Right cardiac atrium (tissue), 5 donors: ENCODE measurements at regions not wholly inside any gene's neighbourhood (a gene's known extent, or its start where the extent isn't known, plus 50 kb on each side); places are given as distances from the start of the nearest gene placed in this dataset.
"Not testable (repeated sequence)": the region's sequence is repeated elsewhere in the genome, so short reads cannot be mapped to it uniquely, and the experiment has no call there.

Source experiments
- ATAC-seq, 2 donors: fragments of 200-7000 bp; cut with Tn5 transposase; one replicate each; pipeline versions ENCODE4 v1.8.0 to v1.9.1; 2020; ENCODE audit warnings: moderate library complexity in 2 of 2, mild to moderate bottlenecking in 1 of 2
- DNase-seq, 3 donors: peaks; one replicate each; pipeline ENCODE4 v3.0.0-alpha.2; 2020
- H3K27ac ChIP-seq: one replicate; pipeline ENCODE4 v1.5.1; 2013; ENCODE audit warnings: mild to moderate bottlenecking, low read length, control low read depth, moderate library complexity
- H3K27me3 ChIP-seq: one replicate; pipeline ENCODE4 v1.6.1; 2013; ENCODE audit not compliant: control insufficient read depth, insufficient read depth
- H3K4me1 ChIP-seq: one replicate; pipeline ENCODE4 v1.6.1; 2013; ENCODE audit warnings: low read length; ENCODE audit not compliant: control insufficient read depth, insufficient read depth
- H3K4me3 ChIP-seq: one replicate; pipeline ENCODE4 v1.5.1; 2013; ENCODE audit warnings: low read length, control low read depth
- H3K9me3 ChIP-seq: one replicate; pipeline ENCODE4 v1.6.1; 2013; ENCODE audit warnings: low read length; ENCODE audit not compliant: control insufficient read depth
- WGBS: extraction: QIAGEN DNeasy Blood & Tissue Kit; methylation state at CpG from one replicate; pipeline ENCODE4 v1.1.7; 2013; 5-methylcytosine and 5-hydroxymethylcytosine counted together
- intact Hi-C, 4 donors: fragments of 100-400 bp; cut with DNase I; formaldehyde crosslinking; loops; one replicate each; pipeline versions ENCODE4 v1.11.0 to v1.14.0; 2022 to 2023
- donor health status: healthy with polysubstance abuse.
- donor health status: DM: no; HTN: yes; CAD: no.
- donor health status: DM: no; HTN: no; CAD: no.
- donor health status: DM: no; HTN: yes; CAD: no; lungs with severe emphysema.
- donor health status: DM: yes; HTN: yes; CAD: no.

DNA sequence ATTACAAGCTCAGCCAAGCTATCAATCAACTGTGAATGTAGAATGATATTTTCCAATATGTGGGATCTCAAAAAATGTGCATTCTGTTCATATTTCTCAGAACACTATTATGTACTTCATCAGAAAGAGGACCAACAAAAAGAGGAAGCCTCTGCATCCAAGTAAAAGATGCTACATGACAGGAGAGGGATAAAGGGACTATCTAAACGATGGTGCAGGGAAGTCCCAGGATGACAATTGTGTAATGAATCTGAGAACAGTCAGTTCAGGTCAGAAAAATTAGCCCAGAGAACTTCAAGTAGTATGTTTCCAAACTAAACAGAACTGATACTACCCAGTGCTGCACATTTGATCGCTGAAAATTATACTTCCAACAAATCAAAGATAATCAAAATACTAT, 127.0 kb downstream of the ZNF330 start:
- no peak for DNase-seq
- H3K9me3 ChIP-seq, result no peaks in the 10 kb centered on the region
- 43% methylated on average over 2 of the region's 2 CpGs for WGBS
- peaks cover 2% of the 10 kb centered on the region for H3K4me1 ChIP-seq
- no peaks in the 10 kb centered on the region for H3K27me3 ChIP-seq
- H3K27ac ChIP-seq, result no peak overlapping the region
- ATAC-seq, result no peak
- intact Hi-C loops, result loop anchor here in 2 of 4 donors (10.0 kb wide), 1 partner anchor 367 kb away; no protein-coding TSS in a partner anchor
- no peak overlapping the region for H3K4me3 ChIP-seq

GRCh38 chr4:141348125-141348524, 127.4 kb downstream of the ZNF330 start:
- intact Hi-C loops, result loop anchor here in 2 of 4 donors (10.0 kb wide), 1 partner anchor 367 kb away; no protein-coding TSS in a partner anchor
- WGBS, result 66% methylated on average over 2 of the region's 2 CpGs
- H3K4me1 ChIP-seq, result peaks cover 2% of the 10 kb centered on the region
- no peak for DNase-seq
- no peaks in the 10 kb centered on the region for H3K27me3 ChIP-seq
- ATAC-seq, result peak in 1 of 2 donors; percentile 50
- no peak overlapping the region for H3K27ac ChIP-seq
- H3K9me3 ChIP-seq, result no peaks in the 10 kb centered on the region
- H3K4me3 ChIP-seq, result no peak overlapping the region

DNA sequence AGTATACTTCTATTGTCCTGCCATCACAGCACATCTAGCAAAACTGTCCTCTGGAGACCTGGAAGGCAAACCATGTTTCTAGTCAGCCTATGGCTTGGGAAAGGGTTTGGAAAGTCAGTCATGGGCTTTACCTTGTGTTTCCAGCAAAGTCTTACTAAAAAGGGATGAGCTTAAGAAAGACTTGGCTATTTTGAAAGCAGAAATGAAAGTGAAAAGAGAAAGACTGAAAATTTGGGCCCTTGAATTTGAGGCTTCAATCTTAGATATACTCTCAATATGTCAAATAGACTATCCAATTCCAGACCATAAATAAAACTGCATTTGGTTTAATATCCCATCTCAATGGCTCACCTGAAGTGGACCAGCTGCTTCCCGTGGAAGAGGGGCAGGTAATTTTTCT, 127.9 kb downstream of the ZNF330 start:
- intact Hi-C loops, result loop anchor here in 2 of 4 donors (10.0 kb wide), 1 partner anchor 366 kb away; no protein-coding TSS in a partner anchor
- Histone ChIP-seq H3K27ac (no peak overlapping the region), H3K4me3 (no peak overlapping the region), H3K27me3 (no peaks in the 10 kb centered on the region), H3K4me1 (peaks cover 2% of the 10 kb centered on the region), H3K9me3 (no peaks in the 10 kb centered on the region)
- DNase-seq (no peak), ATAC-seq (no peak)
- WGBS, result 95% methylated on average over 1 of the region's 1 CpG

GRCh38 chr4:141349236-141349635, 128.5 kb downstream of the ZNF330 start:
- no peak overlapping the region for H3K4me3 ChIP-seq
- intact Hi-C loops, result loop anchor here in 2 of 4 donors (10.0 kb wide), 1 partner anchor 366 kb away; no protein-coding TSS in a partner anchor
- ATAC-seq (no peak), DNase-seq (peak in 1 of 3 donors; percentile 10)
- no peaks in the 10 kb centered on the region for H3K9me3 ChIP-seq
- peaks cover 2% of the 10 kb centered on the region for H3K4me1 ChIP-seq
- no peak overlapping the region for H3K27ac ChIP-seq
- H3K27me3 ChIP-seq, result no peaks in the 10 kb centered on the region

DNA sequence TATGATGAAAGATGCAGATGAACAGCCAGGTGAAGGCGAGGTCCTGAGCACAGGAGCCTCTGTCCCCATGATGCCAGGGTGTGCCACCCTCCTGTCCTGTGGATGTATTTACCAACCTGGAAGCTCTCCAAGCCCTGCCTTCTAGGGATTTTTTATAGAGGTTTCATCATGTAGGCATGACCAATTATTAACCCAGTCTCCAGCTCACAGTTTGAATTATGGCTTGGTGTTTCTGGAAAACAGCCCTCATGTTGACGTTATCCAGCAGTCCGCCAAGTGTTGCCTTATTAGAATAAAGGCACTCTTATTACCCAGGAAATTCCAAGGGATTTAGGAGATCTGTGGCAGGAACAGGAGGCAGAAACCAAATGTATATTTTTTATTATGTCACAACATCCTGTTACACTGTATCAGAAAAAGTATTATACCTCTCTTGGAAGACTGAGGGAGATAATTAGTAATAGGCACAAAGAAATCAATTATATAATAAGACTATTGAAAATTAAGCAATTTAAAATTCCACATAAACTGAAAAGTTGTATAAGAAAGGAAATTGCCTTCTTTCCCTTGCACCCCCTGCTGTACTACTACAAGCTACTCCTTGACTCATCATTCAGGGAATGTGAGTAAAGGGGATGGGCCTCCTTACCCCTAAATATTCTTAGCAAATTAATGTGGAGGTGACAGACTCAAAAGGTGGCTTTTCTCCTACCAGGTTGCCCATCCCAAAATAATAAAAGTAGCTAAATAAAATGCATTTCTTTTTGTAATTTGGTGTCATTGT, 129.6 kb downstream of the ZNF330 start:
- Histone ChIP-seq H3K27ac (no peak overlapping the region), H3K27me3 (no peaks in the 10 kb centered on the region), H3K9me3 (no peaks in the 10 kb centered on the region), H3K4me3 (no peak overlapping the region), H3K4me1 (peaks cover 2% of the 10 kb centered on the region)
- intact Hi-C loops, result no loop called here
- DNase-seq (peak in 1 of 3 donors; percentile 32), ATAC-seq (peak; percentile 13 to 30)
- WGBS, result 64% methylated on average over 3 of the region's 3 CpGs

- H3K27ac ChIP-seq, result no peak overlapping the region
- WGBS, result 63% methylated on average over 2 of the region's 2 CpGs
- no peaks in the 10 kb centered on the region for H3K9me3 ChIP-seq
- no peak for ATAC-seq
- intact Hi-C loops, result no loop called here
- peaks cover 2% of the 10 kb centered on the region for H3K4me1 ChIP-seq
- DNase-seq, result no peak
- H3K4me3 ChIP-seq, result no peak overlapping the region
- H3K27me3 ChIP-seq, result no peaks in the 10 kb centered on the region
Measured at GRCh38 chr4:141352331-141352730, 131.6 kb downstream of the ZNF330 start.

DNA sequence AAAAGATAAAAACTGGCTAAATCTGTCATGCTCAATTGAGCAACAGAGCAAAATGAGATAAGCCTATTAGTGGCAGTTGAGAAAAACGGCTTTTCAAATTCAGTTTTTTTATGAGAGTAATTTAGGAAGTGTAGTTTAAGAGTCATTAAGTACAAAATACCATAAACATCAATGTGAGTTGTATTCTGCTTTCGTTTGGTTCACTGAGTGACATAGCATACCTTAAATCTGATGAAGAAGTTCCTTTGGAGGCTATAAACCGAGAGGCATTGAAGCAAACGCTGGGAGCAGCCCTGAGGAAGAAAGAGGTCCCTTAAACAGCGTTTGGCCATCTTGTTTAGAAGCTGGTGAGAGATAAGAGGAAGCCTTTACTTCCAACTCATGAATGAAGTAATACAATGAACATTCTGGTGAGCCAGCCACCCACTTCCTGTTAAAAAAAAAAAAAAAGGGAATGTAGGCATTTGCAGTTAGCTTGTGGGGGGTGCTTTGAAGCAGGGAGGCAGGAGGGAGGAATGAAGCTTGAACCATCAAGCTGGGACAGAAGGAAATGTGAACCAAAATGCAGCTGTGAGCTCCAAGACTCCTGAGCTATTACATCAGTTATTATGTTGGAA, 132.3 kb downstream of the ZNF330 start:
- ATAC-seq (peak; percentile 71 to 79), DNase-seq (peak in 1 of 3 donors; percentile 6)
- 24% methylated on average over 5 of the region's 5 CpGs for WGBS
- Histone ChIP-seq H3K4me1 (peaks cover 2% of the 10 kb centered on the region), H3K9me3 (no peaks in the 10 kb centered on the region), H3K4me3 (no peak overlapping the region), H3K27me3 (no peaks in the 10 kb centered on the region), H3K27ac (peak overlapping the region; percentile 64)
- intact Hi-C loops, result no loop called here

GRCh38 chr4:141356321-141356962, 135.7 kb downstream of the ZNF330 start:
- intact Hi-C loops, result no loop called here
- H3K9me3 ChIP-seq, result no peaks in the 10 kb centered on the region
- 80% methylated on average over 1 of the region's 1 CpG for WGBS
- H3K4me3 ChIP-seq, result no peak overlapping the region
- ATAC-seq (no peak), DNase-seq (no peak)
- H3K4me1 ChIP-seq, result no peaks in the 10 kb centered on the region
- H3K27me3 ChIP-seq, result no peaks in the 10 kb centered on the region
- H3K27ac ChIP-seq, result no peak overlapping the region

DNA sequence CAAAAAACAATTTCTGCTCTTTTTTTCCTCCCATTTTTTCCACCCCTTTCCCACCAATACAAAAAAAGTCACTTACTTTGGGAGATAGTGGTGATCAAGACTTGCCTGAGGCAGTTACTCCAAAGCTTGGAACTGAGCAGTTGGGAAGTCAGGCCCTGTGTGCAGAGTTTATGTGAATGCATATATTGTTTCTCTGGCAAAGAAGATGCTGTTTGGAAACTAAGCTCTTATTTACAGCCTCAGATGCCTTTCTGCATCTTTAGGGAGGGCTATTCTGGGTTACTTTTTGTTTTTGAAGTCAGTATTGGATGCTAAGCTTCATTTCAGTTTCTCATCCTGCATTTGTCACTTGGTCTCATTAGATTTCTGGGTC, 136.3 kb downstream of the ZNF330 start:
- Histone ChIP-seq H3K4me3 (no peak overlapping the region), H3K4me1 (no peaks in the 10 kb centered on the region), H3K9me3 (no peaks in the 10 kb centered on the region), H3K27ac (no peak overlapping the region), H3K27me3 (no peaks in the 10 kb centered on the region)
- ATAC-seq (no peak), DNase-seq (no peak)
- intact Hi-C loops, result no loop called here

DNA sequence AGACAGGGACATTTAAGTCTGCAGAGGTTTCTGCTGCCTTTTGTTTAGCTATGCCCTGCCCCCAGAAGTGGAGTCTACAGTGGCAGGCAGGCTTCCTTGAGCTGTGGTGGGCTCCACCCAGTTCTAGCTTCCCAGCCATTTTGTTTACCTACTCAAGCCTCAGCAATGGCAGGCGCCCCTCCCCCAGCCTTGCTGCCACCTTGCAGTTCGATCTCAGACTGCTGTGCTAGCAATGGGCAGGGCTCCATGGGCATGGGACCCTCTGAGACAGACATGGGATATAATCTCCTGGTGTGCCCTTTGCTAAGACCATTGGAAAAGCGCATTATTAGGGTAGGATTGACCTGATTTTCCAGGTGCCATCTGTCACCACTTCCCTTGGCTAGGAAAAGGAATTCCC, 147.5 kb downstream of the ZNF330 start:
- H3K27me3 ChIP-seq, intact Hi-C loops, H3K4me3 ChIP-seq, H3K9me3 ChIP-seq, DNase-seq, H3K27ac ChIP-seq, ATAC-seq, H3K4me1 ChIP-seq: not testable (repeated sequence)
- WGBS, result 90% methylated on average over 3 of the region's 3 CpGs

GRCh38 chr4:141371206-141371605, 150.5 kb downstream of the ZNF330 start:
- intact Hi-C loops, result no loop called here
- Histone ChIP-seq H3K4me1 (no peaks in the 10 kb centered on the region), H3K4me3 (no peak overlapping the region), H3K27ac (no peak overlapping the region), H3K27me3 (no peaks in the 10 kb centered on the region), H3K9me3 (no peaks in the 10 kb centered on the region)
- ATAC-seq (no peak), DNase-seq (no peak)
- 73% methylated on average over 3 of the region's 3 CpGs for WGBS
